ENCODE measurements at regions not wholly inside any gene's neighbourhood (a gene's known extent, or its start where the extent isn't known, plus 50 kb on each side); places are given as distances from the start of the nearest gene placed in this dataset.

DNA sequence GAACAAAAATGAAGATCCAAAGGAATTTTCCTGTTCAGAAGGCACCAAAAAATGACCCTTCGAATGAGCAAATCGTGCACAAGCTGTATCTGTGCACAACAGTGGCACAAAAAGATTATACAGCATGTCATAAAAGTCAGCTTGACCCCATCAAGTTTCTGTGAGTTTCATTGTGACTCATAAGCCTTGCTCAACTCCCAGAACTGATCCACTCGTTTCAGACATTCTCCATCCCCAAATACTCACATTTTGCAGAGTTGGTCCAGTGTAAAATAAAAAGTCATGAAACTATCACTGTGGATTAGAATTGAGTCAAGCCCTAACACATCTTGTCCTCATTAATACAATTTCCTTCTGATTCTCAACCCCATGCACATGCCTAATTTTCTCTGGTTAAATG is 174.7 kb upstream of the PKN2 start:
- TF ChIP-seq CTCF (conservative IDR thresholded peaks at IDR 0.05 in 1 of 2, IDR thresholded peaks at IDR 0.05 in 1 of 2; ENCODE audit: low read depth in 1 of 2, low read length in 2 of 2), result no peak
- no peak for TF ChIP-seq EZH2 (IDR thresholded peaks at IDR 0.05; ENCODE audit: low read length, missing control alignments)

Measured in fibroblast of lung (primary cell).